ENCODE measurements at regions not wholly inside any gene's neighbourhood (a gene's known extent, or its start where the extent isn't known, plus 50 kb on each side); places are given as distances from the start of the nearest gene placed in this dataset.

DNA sequence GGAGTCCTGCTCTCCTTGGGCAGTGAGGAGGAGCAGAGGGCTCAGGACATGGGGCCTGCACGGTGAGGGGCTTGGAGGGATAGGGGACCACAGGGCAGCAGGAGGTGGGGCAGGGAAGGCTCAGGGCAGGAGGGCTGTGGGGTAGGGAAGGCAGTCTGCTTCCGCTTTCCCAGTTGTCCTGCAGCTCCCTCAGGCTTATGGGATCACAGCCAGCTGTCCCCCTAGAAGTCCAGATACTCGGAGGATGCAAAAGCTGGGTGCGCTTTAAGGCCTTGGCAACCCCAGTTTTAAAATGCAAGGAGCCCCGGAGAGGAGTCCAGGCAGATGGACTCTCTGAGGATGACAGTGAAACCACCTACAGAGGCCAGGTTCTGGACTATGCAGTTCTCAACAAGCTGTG is 299.1 kb upstream of the FOXF1 start:
- H3K27me3 ChIP-seq, result peaks cover 22% of the 10 kb centered on the region
- WGBS, result 86% methylated on average over 5 of the region's 5 CpGs
- no peak for DNase-seq (ENCODE audit: low spot score in 2 of 2)
- no peak overlapping the region for H3K4me3 ChIP-seq
- no peaks in the 10 kb centered on the region for H3K4me1 ChIP-seq
- H3K36me3 ChIP-seq, result no peaks in the 10 kb centered on the region
- no peaks in the 10 kb centered on the region for H3K9me3 ChIP-seq
- no peak for TF ChIP-seq POLR2AphosphoS5 (IDR thresholded peaks at IDR 0.05)
- TF ChIP-seq, protein P1, sequence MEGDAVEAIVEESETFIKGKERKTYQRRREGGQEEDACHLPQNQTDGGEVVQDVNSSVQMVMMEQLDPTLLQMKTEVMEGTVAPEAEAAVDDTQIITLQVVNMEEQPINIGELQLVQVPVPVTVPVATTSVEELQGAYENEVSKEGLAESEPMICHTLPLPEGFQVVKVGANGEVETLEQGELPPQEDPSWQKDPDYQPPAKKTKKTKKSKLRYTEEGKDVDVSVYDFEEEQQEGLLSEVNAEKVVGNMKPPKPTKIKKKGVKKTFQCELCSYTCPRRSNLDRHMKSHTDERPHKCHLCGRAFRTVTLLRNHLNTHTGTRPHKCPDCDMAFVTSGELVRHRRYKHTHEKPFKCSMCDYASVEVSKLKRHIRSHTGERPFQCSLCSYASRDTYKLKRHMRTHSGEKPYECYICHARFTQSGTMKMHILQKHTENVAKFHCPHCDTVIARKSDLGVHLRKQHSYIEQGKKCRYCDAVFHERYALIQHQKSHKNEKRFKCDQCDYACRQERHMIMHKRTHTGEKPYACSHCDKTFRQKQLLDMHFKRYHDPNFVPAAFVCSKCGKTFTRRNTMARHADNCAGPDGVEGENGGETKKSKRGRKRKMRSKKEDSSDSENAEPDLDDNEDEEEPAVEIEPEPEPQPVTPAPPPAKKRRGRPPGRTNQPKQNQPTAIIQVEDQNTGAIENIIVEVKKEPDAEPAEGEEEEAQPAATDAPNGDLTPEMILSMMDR (IDR thresholded peaks at IDR 0.05), result no peak
- TF ChIP-seq EP300 (IDR thresholded peaks at IDR 0.05), result no peak
- no peak for TF ChIP-seq POLR2A (IDR thresholded peaks at IDR 0.05)
- no peak overlapping the region for H3K27ac ChIP-seq

DNA sequence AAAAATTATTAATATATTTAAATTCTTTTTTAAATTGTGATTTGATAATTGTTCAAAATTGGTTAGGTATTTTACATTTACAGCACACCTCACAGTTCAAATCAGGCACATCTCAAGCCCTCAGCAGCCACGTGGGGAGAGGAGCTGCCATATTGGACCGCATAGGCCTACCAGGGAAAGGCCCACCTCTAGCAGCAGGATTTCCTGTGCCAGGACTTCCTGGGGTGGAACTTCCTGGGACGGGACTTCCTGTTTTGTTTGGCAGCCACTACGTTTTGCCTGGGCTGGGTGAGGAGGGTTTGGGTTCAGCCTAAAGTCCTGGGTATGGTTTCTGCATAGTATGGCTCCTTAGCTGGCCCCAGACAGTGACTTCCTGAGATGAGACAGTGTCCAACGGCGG is 298.5 kb upstream of the FOXF1 start:
- no peak overlapping the region for H3K4me3 ChIP-seq
- no peaks in the 10 kb centered on the region for H3K9me3 ChIP-seq
- H3K27ac ChIP-seq, result no peak overlapping the region
- no peaks in the 10 kb centered on the region for H3K4me1 ChIP-seq
- peaks cover 22% of the 10 kb centered on the region for H3K27me3 ChIP-seq
- TF ChIP-seq POLR2AphosphoS5 (IDR thresholded peaks at IDR 0.05) (no peak), POLR2A (IDR thresholded peaks at IDR 0.05) (no peak), EP300 (IDR thresholded peaks at IDR 0.05) (no peak)
- TF ChIP-seq, protein P1 (IDR thresholded peaks at IDR 0.05), result no peak
- no peak for DNase-seq (ENCODE audit: low spot score in 2 of 2)
- no peaks in the 10 kb centered on the region for H3K36me3 ChIP-seq
- WGBS, result 79% methylated on average over 6 of the region's 6 CpGs

DNA sequence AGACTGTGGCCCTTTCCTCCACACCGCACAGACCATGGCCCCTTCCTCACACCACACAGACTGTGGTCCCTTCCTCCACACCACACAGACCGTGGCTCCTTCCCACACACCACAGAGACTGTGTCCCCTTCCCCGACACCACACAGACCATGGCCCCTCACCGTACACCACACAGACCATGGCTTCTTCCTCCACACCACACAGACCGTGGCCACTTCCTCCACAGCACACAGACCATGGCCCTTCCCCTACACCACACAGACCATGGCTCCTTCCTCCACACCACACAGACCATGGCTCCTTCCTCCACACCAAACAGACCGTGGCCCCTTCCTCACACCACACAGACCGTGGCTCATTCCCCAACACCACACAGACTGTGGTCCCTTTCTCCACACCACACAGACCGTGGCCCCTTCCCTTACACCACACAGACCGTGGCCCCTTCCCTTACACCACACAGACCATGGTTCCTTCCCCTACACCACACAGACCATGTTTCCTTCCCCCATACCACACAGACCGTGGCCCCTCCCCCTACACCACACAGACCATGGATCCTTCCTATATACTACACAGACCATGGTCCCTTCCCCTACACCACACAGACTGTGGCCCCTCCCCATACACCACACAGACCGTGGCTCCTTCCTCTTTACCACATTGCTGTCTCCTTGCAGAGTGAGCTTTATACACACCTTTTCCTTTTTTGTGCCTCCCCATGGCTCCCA is 297.5 kb upstream of the FOXF1 start:
- H3K27me3 ChIP-seq, result peaks cover 26% of the 10 kb centered on the region
- no peak for DNase-seq (ENCODE audit: low spot score in 2 of 2)
- no peaks in the 10 kb centered on the region for H3K4me1 ChIP-seq
- 83% methylated on average over 11 of the region's 11 CpGs for WGBS
- no peak overlapping the region for H3K4me3 ChIP-seq
- H3K36me3 ChIP-seq, result no peaks in the 10 kb centered on the region
- H3K27ac ChIP-seq, result no peak overlapping the region
- H3K9me3 ChIP-seq, result no peaks in the 10 kb centered on the region
- TF ChIP-seq, protein P1 (IDR thresholded peaks at IDR 0.05), result no peak
- TF ChIP-seq POLR2A (IDR thresholded peaks at IDR 0.05) (no peak), POLR2AphosphoS5 (IDR thresholded peaks at IDR 0.05) (no peak)

DNA sequence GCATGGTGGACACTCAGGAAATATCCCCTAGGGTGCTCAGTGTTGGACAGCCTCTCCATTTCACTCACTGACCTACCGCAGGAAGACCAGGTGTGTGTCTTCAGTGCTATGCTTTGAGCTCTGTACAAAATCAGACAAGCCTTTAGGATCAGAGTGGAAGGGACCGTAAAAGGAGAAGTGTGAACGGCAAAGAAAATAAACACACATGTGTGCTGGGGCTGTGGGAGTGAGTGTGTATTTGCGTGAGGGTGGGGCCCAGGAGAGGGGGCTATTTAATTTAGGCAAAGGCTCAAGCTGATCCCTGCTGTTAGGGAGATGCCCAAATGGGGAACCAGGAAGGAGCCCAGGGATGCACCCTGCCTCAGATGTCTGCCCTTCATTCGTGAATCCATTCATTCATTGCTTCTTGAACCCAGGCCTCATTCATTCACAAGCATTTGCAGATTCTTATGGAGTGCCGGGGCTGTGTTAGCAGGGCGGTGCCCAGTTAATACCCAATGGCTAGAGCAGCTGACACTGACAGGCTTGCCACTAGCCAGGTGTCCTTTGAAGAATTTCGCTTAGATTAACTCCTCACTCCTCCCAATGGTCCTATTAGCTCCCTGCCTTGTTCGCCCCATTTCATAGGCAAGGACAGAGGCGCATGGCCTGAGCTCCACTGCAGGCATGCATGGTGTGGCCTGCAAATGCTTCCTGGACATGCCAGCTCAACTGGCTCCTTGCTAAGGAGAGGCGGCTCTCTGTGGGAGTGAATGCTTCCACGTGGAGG is 296.7 kb upstream of the FOXF1 start:
- Histone ChIP-seq H3K27me3 (peaks cover 31% of the 10 kb centered on the region), H3K36me3 (no peaks in the 10 kb centered on the region), H3K4me3 (no peak overlapping the region), H3K4me1 (no peaks in the 10 kb centered on the region), H3K9me3 (no peaks in the 10 kb centered on the region), H3K27ac (no peak overlapping the region)
- TF ChIP-seq EP300 (IDR thresholded peaks at IDR 0.05), result no peak
- no peak for TF ChIP-seq POLR2AphosphoS5 (IDR thresholded peaks at IDR 0.05)
- TF ChIP-seq, protein P1 (IDR thresholded peaks at IDR 0.05), result no peak
- no peak for TF ChIP-seq POLR2A (IDR thresholded peaks at IDR 0.05)
- no peak for DNase-seq (ENCODE audit: low spot score in 2 of 2)
- 74% methylated on average over 12 of the region's 12 CpGs for WGBS
